Osteoblast (primary cell): ENCODE measurements at regions not wholly inside any gene's neighbourhood (a gene's known extent, or its start where the extent isn't known, plus 50 kb on each side); places are given as distances from the start of the nearest gene placed in this dataset.

Experiments
- DNase-seq: peaks from one replicate; pipeline ENCODE4 v3.0.0; 2011; ENCODE audit warnings: low spot score, mixed read lengths; ENCODE audit not compliant: insufficient read length; ENCODE audit errors: missing footprints
- H2AFZ ChIP-seq: 2 replicates; pipeline ENCODE4 v1.6.0; 2011; ENCODE audit warnings: mild to moderate bottlenecking, low read length
- H3K27ac ChIP-seq: 2 replicates; pipeline ENCODE4 v1.5.1; 2011; ENCODE audit warnings: mild to moderate bottlenecking, low read depth, low read length, moderate library complexity
- H3K27me3 ChIP-seq: 2 replicates; pipeline ENCODE4 v1.6.0; 2012; ENCODE audit warnings: mild to moderate bottlenecking, control low read depth, inconsistent platforms, low read length, moderate library complexity; ENCODE audit not compliant: insufficient read depth
- H3K36me3 ChIP-seq: 2 replicates; pipeline ENCODE4 v1.5.1; 2011; ENCODE audit warnings: mild to moderate bottlenecking, low read length, control low read depth, moderate library complexity; ENCODE audit not compliant: insufficient read depth
- H3K4me1 ChIP-seq: 2 replicates; pipeline ENCODE4 v1.5.1; 2011; ENCODE audit warnings: mild to moderate bottlenecking, low read length, control low read depth, moderate library complexity; ENCODE audit not compliant: insufficient read depth
- H3K4me2 ChIP-seq: 2 replicates; pipeline ENCODE4 v1.6.0; 2011; ENCODE audit warnings: mild to moderate bottlenecking, low read length; ENCODE audit not compliant: insufficient read depth
- H3K4me3 ChIP-seq: fragments of 200-600 bp; sonication (generic); 3 replicates; pipeline ENCODE4 v1.5.1; 2012; ENCODE audit warnings: mild to moderate bottlenecking, low read length, inconsistent platforms; ENCODE audit not compliant: insufficient read depth
- H3K79me2 ChIP-seq: 2 replicates; pipeline ENCODE4 v1.6.0; 2012; ENCODE audit warnings: mild to moderate bottlenecking, low read length, control low read depth, inconsistent platforms; ENCODE audit not compliant: insufficient read depth
- H3K9me3 ChIP-seq: 2 replicates; pipeline ENCODE4 v1.5.1; 2011; ENCODE audit warnings: low read depth, low read length, control low read depth
- H4K20me1 ChIP-seq: 2 replicates; pipeline ENCODE4 v1.6.0; 2012; ENCODE audit warnings: mild to moderate bottlenecking, low read length, control low read depth; ENCODE audit not compliant: insufficient read depth
- CTCF ChIP-seq: IDR thresholded peaks from 2 replicates; pipeline ENCODE4 v1.5.1; 2011; ENCODE audit warnings: mild to moderate bottlenecking, low read depth, low read length, moderate library complexity; ENCODE audit errors: extremely low read depth

- Histone ChIP-seq H3K4me1 (peaks cover 3% of the 10 kb centered on the region), H4K20me1 (no peaks in the 10 kb centered on the region), H3K79me2 (no peaks in the 10 kb centered on the region), H2AFZ (no peak overlapping the region), H3K27ac (no peak overlapping the region), H3K4me2 (no peak overlapping the region), H3K4me3 (no peak overlapping the region), H3K36me3 (no peaks in the 10 kb centered on the region), H3K27me3 (no peaks in the 10 kb centered on the region), H3K9me3 (no peaks in the 10 kb centered on the region)
- no peak for DNase-seq
- TF ChIP-seq CTCF, result no peak
Observed at GRCh38 chr5:173816728-173817127, 71.4 kb upstream of the CPEB4 start.

GRCh38 chr5:173817561-173817960, 70.6 kb upstream of the CPEB4 start:
- Histone ChIP-seq H3K4me2 (no peak overlapping the region), H3K4me3 (no peak overlapping the region), H3K27me3 (no peaks in the 10 kb centered on the region), H2AFZ (no peak overlapping the region), H4K20me1 (no peaks in the 10 kb centered on the region), H3K36me3 (no peaks in the 10 kb centered on the region), H3K4me1 (peaks cover 2% of the 10 kb centered on the region), H3K9me3 (no peaks in the 10 kb centered on the region), H3K79me2 (no peaks in the 10 kb centered on the region), H3K27ac (no peak overlapping the region)
- DNase-seq, result no peak
- TF ChIP-seq CTCF, result no peak

GRCh38 chr5:173819521-173819920, 68.6 kb upstream of the CPEB4 start:
- Histone ChIP-seq H3K9me3 (no peaks in the 10 kb centered on the region), H3K27ac (no peak overlapping the region), H3K79me2 (no peaks in the 10 kb centered on the region), H3K4me2 (no peak overlapping the region), H3K36me3 (no peaks in the 10 kb centered on the region), H2AFZ (no peak overlapping the region), H3K27me3 (no peaks in the 10 kb centered on the region), H3K4me1 (peaks cover 12% of the 10 kb centered on the region), H4K20me1 (no peaks in the 10 kb centered on the region), H3K4me3 (no peak overlapping the region)
- no peak for TF ChIP-seq CTCF
- DNase-seq, result no peak

- Histone ChIP-seq H3K79me2 (no peaks in the 10 kb centered on the region), H3K4me1 (peaks cover 21% of the 10 kb centered on the region), H2AFZ (no peak overlapping the region), H3K9me3 (peaks cover 4% of the 10 kb centered on the region), H3K27ac (no peak overlapping the region), H3K4me3 (no peak overlapping the region), H3K4me2 (no peak overlapping the region), H3K27me3 (no peaks in the 10 kb centered on the region), H4K20me1 (no peaks in the 10 kb centered on the region), H3K36me3 (no peaks in the 10 kb centered on the region)
- TF ChIP-seq CTCF, result no peak
- no peak for DNase-seq
Observed at GRCh38 chr5:173823274-173823644, 64.9 kb upstream of the CPEB4 start.
